Ectodermal cell (in vitro differentiated cells): ENCODE measurements at regions not wholly inside any gene's neighbourhood (a gene's known extent, or its start where the extent isn't known, plus 50 kb on each side); places are given as distances from the start of the nearest gene placed in this dataset.
"Not testable (repeated sequence)": the region's sequence is repeated elsewhere in the genome, so short reads cannot be mapped to it uniquely, and the experiment has no call there.

ENCODE experiments used
- H3K27ac ChIP-seq: 2 replicates; pipeline ENCODE4 v1.7.0; 2013; ENCODE audit warnings: mild to moderate bottlenecking, low read depth, low read length; ENCODE audit not compliant: insufficient read depth, poor library complexity, severe bottlenecking
- H3K27me3 ChIP-seq: 2 replicates; pipeline ENCODE4 v1.7.0; 2013; ENCODE audit warnings: mild to moderate bottlenecking, low read length; ENCODE audit not compliant: insufficient read depth, control insufficient read depth, poor library complexity, severe bottlenecking
- H3K36me3 ChIP-seq: one replicate; pipeline ENCODE4 v1.7.0; 2013; ENCODE audit warnings: low read length; ENCODE audit not compliant: control insufficient read depth, insufficient read depth
- H3K4me1 ChIP-seq: one replicate; pipeline ENCODE4 v1.7.0; 2013; ENCODE audit warnings: low read length; ENCODE audit not compliant: control insufficient read depth, insufficient read depth
- H3K4me3 ChIP-seq: 2 replicates; pipeline ENCODE4 v1.7.0; 2013; ENCODE audit warnings: low read depth, low read length, control low read depth; ENCODE audit not compliant: insufficient read depth
- H3K9me3 ChIP-seq: 2 replicates; pipeline ENCODE4 v1.7.0; 2013; ENCODE audit warnings: mild to moderate bottlenecking, low read length, moderate library complexity; ENCODE audit not compliant: control insufficient read depth
- WGBS, 2 experiments: methylation state at CpG; one replicate each; pipeline ENCODE4 v1.1.7; 2013; ENCODE audit warnings: missing lambda C conversion rate in 2 of 2; 5-methylcytosine and 5-hydroxymethylcytosine counted together

DNA sequence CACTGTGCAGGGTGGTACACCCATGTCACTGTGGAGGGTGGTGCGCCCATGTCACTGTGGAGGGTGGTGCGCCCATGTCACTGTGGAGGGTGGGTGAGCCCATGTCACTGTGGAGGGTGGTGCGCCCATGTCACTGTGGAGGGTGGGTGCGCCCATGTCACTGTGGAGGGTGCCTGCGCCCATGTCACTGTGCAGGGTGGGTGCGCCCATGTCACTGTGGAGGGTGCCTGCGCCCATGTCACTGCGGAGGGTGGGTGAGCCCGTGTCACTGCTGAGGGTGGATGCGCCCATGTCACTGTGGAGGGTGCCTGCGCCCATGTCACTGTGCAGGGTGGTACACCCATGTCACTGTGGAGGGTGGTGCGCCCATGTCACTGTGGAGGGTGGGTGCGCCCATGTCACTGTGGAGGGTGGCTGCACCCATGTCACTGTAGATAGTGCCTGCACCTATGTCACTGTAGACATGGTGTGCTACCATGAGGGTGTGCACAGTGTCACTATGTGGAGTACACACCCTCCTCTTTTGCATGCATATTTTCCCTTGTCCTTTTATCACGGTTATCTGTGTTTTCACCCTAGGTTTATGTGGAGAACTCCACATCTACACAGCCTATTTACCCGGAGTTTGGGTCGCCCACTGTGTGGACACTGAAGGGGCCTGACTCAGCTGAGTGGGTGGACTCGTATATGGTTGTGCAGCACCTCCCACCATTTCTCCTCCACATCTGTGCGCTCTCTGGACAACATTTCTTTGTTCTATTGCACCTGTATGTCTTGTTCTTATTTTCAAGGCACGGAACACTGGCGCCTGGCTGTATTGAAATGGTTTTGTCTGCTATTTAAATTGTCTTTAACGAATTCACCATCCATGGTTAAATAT is 222.4 kb downstream of the ERMARD start:
- H3K27me3 ChIP-seq, H3K27ac ChIP-seq, H3K4me1 ChIP-seq, H3K36me3 ChIP-seq, H3K9me3 ChIP-seq, H3K4me3 ChIP-seq: not testable (repeated sequence)
- WGBS, 2 experiments, result 90 to 92% methylated on average over 21 of the region's 21 CpGs

DNA sequence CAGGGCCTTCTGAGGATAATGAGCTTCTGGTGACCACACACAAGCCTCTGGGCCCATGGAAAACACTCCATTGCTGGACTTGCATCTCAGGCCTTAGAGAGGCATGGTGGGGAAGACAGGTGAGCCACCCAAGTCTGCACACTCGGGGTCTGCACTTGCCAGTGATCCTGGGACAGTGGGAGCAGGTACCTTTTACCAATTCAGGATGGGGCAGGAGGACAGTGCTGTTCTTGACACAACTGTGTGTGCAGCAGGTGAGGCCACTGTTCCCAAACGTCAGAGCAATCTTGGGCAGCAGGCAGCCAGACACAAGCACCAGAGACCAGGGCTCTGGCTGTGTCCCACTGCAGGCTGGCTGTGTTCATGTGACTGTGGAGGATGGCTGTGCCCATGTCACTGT is 221.3 kb downstream of the ERMARD start:
- Histone ChIP-seq H3K36me3 (no peaks in the 10 kb centered on the region), H3K27ac (no peak overlapping the region), H3K27me3 (no peaks in the 10 kb centered on the region), H3K9me3 (no peaks in the 10 kb centered on the region), H3K4me3 (no peak overlapping the region), H3K4me1 (peaks cover 9% of the 10 kb centered on the region)
- WGBS, 2 experiments, result 90 to 94% methylated on average over 2 of the region's 2 CpGs

DNA sequence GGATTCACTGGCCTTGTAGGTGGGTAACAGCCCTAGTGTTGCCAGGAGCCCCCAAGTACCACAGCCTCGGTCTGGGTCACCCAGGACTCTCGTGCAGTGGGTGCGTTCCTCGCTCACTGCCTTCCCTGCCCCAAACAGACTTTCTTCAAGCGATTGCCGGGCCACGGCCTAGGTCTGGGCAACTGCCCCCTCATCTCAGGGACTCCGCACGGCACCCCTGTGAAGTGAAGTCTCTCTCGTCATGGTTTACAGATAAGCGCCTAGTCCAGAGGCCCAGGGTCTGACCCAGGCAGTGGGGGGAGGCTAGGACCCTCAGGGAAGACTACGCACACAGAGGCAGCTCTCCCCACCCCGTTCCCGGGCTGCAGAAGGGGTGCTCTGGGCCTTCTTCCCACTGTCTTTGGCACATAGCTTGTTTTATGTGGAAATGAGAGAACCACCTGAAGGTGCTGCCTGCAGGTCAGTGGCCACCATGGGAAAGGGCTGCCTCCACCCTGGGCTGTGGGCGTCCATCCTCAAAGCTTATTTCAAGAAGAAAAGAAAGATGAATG is 220.8 kb downstream of the ERMARD start:
- no peaks in the 10 kb centered on the region for H3K36me3 ChIP-seq
- 88 to 91% methylated on average over 15 of the region's 15 CpGs for WGBS, 2 experiments
- H3K4me1 ChIP-seq, result peaks cover 9% of the 10 kb centered on the region
- H3K27me3 ChIP-seq, result no peaks in the 10 kb centered on the region
- no peaks in the 10 kb centered on the region for H3K9me3 ChIP-seq
- H3K27ac ChIP-seq, result no peak overlapping the region
- H3K4me3 ChIP-seq, result no peak overlapping the region

DNA sequence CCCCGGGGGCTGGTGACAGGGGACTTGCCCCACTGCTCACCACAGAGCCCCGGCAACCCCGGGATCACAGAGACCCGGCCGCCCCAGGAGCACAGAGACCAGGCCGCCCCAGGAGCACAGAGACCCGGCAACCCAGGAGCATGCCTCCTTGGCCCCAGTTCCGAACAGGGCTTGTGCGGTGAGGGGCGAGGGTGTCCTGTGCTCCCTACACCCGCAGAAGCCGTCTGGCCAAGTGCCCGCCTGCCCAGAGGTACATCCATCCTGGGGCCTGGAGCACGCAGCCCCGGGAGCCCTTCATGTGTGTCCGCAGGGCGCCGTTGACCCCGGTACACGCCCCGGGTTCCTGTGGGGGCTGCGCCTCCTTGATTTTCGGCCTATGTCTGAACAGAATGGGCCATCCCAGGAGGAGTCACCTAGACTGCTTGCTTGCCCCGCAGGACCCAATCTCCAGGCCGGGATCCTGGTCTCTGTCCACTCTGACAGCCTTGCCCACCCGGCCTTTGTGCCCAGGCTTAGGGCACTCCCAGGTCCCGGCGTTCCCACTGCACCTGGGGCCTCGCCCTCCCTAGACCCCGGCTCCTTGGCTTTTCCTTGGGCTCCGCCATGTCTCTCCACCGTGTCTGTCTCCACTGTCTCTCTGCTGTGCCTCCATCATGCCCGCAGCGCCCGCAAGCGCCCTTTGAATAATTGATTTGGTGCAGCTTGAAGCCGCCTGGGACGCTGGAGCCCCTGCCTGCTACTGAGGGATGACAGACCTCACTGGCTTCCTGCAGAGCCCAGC is 219.8 kb downstream of the ERMARD start:
- Histone ChIP-seq H3K36me3 (no peaks in the 10 kb centered on the region), H3K4me1 (peaks cover 9% of the 10 kb centered on the region), H3K4me3 (no peak overlapping the region), H3K27ac (no peak overlapping the region), H3K27me3 (no peaks in the 10 kb centered on the region), H3K9me3 (no peaks in the 10 kb centered on the region)
- 90% methylated on average over 38 of the region's 38 CpGs for WGBS, 2 experiments

DNA sequence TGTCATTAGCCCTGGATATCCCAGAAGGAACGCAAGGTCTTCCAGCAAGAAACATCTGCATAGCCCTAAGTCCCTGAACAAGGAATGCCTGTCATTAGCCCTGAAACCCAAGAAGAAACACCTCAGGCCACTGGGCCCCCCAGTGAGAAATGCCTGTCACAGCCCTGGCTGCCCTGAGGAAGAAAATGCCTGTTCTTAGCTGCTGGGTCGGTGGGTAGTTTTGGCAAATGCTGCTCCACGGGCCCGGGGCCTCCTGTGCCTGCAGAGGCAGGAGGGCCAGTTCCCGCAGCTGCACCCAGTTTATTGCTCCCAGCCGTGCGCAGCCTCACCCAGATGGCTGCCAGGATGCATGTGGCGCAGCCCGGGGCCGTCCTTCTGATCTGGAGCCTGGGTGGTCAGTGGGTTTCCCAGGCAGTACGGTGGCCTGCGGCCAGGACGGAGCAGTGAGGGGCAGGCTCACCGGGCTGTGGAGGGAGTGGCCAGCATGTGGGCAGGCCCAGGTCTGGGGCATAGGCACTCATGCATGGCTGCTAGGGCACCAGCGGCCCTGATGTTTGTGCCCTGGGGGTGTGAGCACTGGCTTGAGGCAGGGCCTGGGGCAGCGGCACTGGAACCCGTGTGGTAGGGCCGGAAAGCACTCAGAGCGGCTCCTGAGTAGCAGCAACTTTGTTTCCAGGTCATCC is 219.0 kb downstream of the ERMARD start:
- no peak overlapping the region for H3K4me3 ChIP-seq
- no peak overlapping the region for H3K27ac ChIP-seq
- no peaks in the 10 kb centered on the region for H3K9me3 ChIP-seq
- no peaks in the 10 kb centered on the region for H3K27me3 ChIP-seq
- 87 to 89% methylated on average over 19 of the region's 19 CpGs for WGBS, 2 experiments
- peaks cover 9% of the 10 kb centered on the region for H3K4me1 ChIP-seq
- H3K36me3 ChIP-seq, result no peaks in the 10 kb centered on the region

DNA sequence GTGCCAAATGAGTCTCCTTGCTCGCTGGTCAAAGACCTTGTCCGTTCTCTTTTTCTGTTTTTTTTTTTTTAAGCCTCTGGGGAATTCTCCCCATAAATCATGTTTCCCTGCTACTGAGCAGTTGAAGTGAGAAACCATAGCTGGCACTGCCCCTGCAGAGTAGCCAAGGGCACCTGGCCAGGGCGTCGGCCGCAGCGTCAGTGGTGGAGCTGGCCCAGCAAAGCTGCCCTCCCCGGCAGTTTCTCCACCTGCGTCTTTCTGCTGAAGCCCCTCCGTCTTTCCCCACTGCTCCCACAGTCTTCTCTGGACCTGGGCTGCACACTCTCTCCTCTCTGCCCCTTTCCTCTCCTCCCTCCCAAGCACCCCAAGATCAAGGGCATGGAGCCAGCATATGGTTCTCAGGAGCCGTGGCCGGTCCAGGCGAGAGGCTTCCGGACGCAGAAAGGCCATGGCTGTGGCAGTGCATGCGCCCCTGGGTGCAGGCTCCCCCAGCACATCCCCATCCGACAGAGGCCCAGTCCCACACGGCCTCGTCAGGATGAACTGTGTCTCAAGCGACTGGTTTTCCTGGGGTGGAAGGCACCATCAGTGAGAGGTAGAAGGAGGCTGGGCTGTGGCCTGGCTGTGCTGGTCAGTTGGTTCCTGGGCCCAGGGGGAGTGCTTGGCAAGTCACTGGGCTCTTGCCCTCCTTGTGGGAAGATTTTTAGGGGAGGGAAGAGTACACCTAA is 218.1 kb downstream of the ERMARD start:
- no peaks in the 10 kb centered on the region for H3K27me3 ChIP-seq
- no peak overlapping the region for H3K4me3 ChIP-seq
- peaks cover 9% of the 10 kb centered on the region for H3K4me1 ChIP-seq
- no peaks in the 10 kb centered on the region for H3K36me3 ChIP-seq
- 94 to 96% methylated on average over 19 of the region's 19 CpGs for WGBS, 2 experiments
- no peaks in the 10 kb centered on the region for H3K9me3 ChIP-seq
- no peak overlapping the region for H3K27ac ChIP-seq

DNA sequence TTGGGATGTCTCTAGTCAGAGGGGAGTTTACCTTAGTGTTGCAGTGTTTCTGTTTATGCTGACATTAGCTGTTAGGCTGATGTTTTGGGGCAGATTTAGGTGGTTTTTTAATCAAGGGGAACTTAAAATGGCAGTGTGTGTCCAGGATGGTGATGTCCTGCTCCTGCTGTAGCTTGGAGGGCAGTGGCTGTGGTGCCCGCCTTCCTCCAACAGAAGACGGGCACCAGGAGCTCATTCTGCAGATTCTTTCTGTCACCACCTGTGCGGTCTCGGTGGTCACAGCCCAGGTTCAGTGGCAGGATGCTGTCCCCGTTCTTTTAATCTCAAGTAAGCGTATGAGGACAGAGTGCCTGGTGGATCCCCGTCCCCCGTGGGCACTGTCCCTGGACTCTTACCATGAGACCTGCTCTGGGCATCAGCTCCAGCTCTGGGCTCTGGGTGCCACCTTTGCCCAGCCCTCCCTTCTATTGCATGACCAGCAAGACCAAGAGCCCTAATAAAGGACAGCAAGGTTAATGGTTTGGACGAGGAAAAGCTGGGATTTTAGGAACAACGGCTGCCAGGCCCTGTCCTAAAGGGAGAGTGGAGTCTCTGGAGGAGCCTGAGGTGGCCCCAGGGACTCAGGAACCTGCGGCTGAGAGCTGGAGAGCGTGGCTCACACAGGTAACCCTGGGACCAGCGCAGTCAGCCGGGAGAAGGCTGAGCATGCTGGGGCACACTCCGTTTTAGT is 217.3 kb downstream of the ERMARD start:
- whole genome bisulfite sequencing, 2 experiments, result 82% methylated on average over 15 of the region's 15 CpGs
- Histone ChIP-seq H3K4me1 (peaks cover 9% of the 10 kb centered on the region), H3K4me3 (no peak overlapping the region), H3K36me3 (no peaks in the 10 kb centered on the region), H3K9me3 (no peaks in the 10 kb centered on the region), H3K27me3 (no peaks in the 10 kb centered on the region), H3K27ac (no peak overlapping the region)

DNA sequence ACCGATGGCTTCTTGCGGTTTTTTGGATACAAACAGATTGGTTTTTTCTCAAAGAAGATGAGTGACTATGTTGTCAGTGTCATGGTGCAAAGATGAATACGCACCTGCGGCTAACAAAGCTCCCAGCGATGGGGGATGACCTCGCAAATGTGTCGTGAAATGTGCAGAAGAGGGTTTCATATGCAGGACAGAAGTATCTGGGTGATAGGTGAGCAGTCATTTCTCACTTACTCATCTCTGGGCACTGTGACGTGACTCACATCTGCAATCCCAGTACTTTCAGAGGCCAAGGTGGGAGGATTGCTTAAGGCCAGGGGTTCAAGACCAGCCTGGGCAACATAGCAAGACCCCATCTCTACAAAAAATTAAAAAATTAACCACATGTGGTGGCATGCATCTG is 216.3 kb downstream of the ERMARD start:
- H3K27ac ChIP-seq, result no peak overlapping the region
- H3K36me3 ChIP-seq, result no peaks in the 10 kb centered on the region
- WGBS, 2 experiments, result 72% methylated on average over 8 of the region's 8 CpGs
- H3K4me3 ChIP-seq, result no peak overlapping the region
- peaks cover 7% of the 10 kb centered on the region for H3K27me3 ChIP-seq
- H3K9me3 ChIP-seq, result no peaks in the 10 kb centered on the region
- H3K4me1 ChIP-seq, result peaks cover 9% of the 10 kb centered on the region
